ENCODE measurements at regions not wholly inside any gene's neighbourhood (a gene's known extent, or its start where the extent isn't known, plus 50 kb on each side); places are given as distances from the start of the nearest gene placed in this dataset.

DNA sequence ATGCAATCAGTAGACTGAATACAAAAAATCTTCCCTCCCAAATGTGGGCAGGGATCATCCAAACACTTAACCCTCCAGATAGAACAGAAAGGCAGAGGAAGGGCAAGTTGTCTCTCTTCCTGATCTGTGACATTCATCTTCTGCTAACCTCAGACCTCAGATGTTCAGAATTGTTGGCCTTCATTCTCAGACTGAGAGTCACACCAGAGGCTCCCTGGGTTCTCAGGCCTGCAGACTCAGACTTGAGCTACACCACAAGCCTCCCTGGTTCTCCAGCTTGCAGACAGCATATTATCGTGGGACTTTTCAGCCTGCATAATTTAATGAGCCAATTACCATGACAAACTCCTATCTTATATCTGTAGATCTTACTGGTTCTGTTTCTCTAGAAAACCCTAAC is 1471.6 kb upstream of the ADGRL3 start:
- no peaks in the 10 kb centered on the region for H3K4me1 ChIP-seq (ENCODE audit: control insufficient read depth in 2 of 3, insufficient read depth in 2 of 3, low read depth in 1 of 3, low read length in 3 of 3)
- TF ChIP-seq, protein P1, sequence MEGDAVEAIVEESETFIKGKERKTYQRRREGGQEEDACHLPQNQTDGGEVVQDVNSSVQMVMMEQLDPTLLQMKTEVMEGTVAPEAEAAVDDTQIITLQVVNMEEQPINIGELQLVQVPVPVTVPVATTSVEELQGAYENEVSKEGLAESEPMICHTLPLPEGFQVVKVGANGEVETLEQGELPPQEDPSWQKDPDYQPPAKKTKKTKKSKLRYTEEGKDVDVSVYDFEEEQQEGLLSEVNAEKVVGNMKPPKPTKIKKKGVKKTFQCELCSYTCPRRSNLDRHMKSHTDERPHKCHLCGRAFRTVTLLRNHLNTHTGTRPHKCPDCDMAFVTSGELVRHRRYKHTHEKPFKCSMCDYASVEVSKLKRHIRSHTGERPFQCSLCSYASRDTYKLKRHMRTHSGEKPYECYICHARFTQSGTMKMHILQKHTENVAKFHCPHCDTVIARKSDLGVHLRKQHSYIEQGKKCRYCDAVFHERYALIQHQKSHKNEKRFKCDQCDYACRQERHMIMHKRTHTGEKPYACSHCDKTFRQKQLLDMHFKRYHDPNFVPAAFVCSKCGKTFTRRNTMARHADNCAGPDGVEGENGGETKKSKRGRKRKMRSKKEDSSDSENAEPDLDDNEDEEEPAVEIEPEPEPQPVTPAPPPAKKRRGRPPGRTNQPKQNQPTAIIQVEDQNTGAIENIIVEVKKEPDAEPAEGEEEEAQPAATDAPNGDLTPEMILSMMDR (IDR thresholded peaks at IDR 0.05; ENCODE audit: borderline replicate concordance, extremely low read depth, insufficient read depth), result no peak
- intact Hi-C loops (cut with DNase I), result no loop called here
- H3K27ac ChIP-seq (ENCODE audit: low read depth in 2 of 2, low read length in 2 of 2), result no peak overlapping the region
- no peak overlapping the region for H3K9ac ChIP-seq (ENCODE audit: low read length in 3 of 3)
- FAIRE-seq (no peak), DNase-seq (no peak)
- H3K36me3 ChIP-seq (ENCODE audit: control insufficient read depth in 2 of 3, insufficient read depth in 3 of 3, low read length in 3 of 3), result no peaks in the 10 kb centered on the region
- H3K4me3 ChIP-seq (ENCODE audit: low read length in 3 of 3), result no peak overlapping the region
- no peaks in the 10 kb centered on the region for H3K27me3 ChIP-seq (ENCODE audit: control insufficient read depth, insufficient read depth, low read length)
- H3K9me3 ChIP-seq (ENCODE audit: control insufficient read depth in 2 of 3, insufficient read depth in 1 of 3, low read length in 3 of 3), result no peaks in the 10 kb centered on the region

DNA sequence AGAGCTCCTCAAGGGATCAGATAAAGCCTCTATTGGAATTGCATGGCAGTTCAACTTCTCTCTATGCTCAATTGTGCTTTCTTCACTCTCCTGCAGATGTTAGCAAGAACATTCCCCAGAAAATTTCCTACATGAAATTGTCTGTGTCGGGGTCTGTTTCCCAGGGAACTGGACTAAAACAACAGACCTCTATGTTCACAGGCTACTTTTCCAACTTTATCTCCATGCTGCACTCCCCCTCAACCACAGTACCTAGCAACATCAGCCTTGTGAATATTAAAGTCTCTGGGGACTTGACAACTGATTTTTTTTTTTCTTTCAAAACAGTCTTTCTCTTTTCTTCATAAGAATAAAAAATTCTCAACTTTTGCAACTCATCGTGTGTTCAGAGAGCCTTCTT is 1470.8 kb upstream of the ADGRL3 start:
- DNase-seq (no peak), FAIRE-seq (no peak)
- TF ChIP-seq, protein P1 (IDR thresholded peaks at IDR 0.05; ENCODE audit: borderline replicate concordance, extremely low read depth, insufficient read depth), result no peak
- Histone ChIP-seq H3K9me3 (ENCODE audit: control insufficient read depth in 2 of 3, insufficient read depth in 1 of 3, low read length in 3 of 3) (no peaks in the 10 kb centered on the region), H3K4me1 (ENCODE audit: control insufficient read depth in 2 of 3, insufficient read depth in 2 of 3, low read depth in 1 of 3, low read length in 3 of 3) (no peaks in the 10 kb centered on the region), H3K36me3 (ENCODE audit: control insufficient read depth in 2 of 3, insufficient read depth in 3 of 3, low read length in 3 of 3) (no peaks in the 10 kb centered on the region), H3K27ac (ENCODE audit: low read depth in 2 of 2, low read length in 2 of 2) (no peak overlapping the region), H3K4me3 (ENCODE audit: low read length in 3 of 3) (no peak overlapping the region), H3K27me3 (ENCODE audit: control insufficient read depth, insufficient read depth, low read length) (no peaks in the 10 kb centered on the region), H3K9ac (ENCODE audit: low read length in 3 of 3) (no peak overlapping the region)
- intact Hi-C loops (cut with DNase I), result no loop called here

DNA sequence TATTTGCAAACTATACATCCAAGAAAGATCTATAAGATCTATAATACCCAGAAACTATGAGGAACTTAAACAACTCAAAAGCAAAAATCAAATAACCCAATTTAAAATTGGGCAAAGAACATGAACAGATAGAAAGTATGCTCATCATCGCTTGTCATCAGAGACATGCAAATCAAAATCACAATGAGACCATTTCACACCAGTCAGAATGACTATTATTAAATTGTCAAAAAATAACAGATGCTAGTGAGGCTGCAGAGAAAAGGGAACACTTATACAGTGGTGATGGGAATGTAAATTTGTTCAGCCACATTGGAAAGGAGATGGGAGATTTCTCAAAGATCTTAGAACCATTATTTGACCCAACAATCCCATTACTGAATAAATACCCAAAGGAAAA is 1451.7 kb upstream of the ADGRL3 start:
- FAIRE-seq, result no peak

More for the DNA sequence above, 1451.7 kb upstream of the ADGRL3 start:
- H3K9ac ChIP-seq (ENCODE audit: low read length in 3 of 3), result no peak overlapping the region
- TF ChIP-seq, protein P1 (IDR thresholded peaks at IDR 0.05; ENCODE audit: borderline replicate concordance, extremely low read depth, insufficient read depth), result no peak
- no peak overlapping the region for H3K27ac ChIP-seq (ENCODE audit: low read depth in 2 of 2, low read length in 2 of 2)
- intact Hi-C loops (cut with DNase I), result no loop called here
- H3K27me3 ChIP-seq (ENCODE audit: control insufficient read depth, insufficient read depth, low read length), result no peaks in the 10 kb centered on the region
- no peak overlapping the region for H3K4me3 ChIP-seq (ENCODE audit: low read length in 3 of 3)
- H3K36me3 ChIP-seq (ENCODE audit: control insufficient read depth in 2 of 3, insufficient read depth in 3 of 3, low read length in 3 of 3), result no peaks in the 10 kb centered on the region
- H3K9me3 ChIP-seq (ENCODE audit: control insufficient read depth in 2 of 3, insufficient read depth in 1 of 3, low read length in 3 of 3), result no peaks in the 10 kb centered on the region
- no peak for DNase-seq
- H3K4me1 ChIP-seq (ENCODE audit: control insufficient read depth in 2 of 3, insufficient read depth in 2 of 3, low read depth in 1 of 3, low read length in 3 of 3), result no peaks in the 10 kb centered on the region
